ENCODE measurements at regions not wholly inside any gene's neighbourhood (a gene's known extent, or its start where the extent isn't known, plus 50 kb on each side); places are given as distances from the start of the nearest gene placed in this dataset.

GRCh38 chr15:36398212-36398611, 181.2 kb upstream of the CDIN1 start:
- H3K4me2 ChIP-seq (ENCODE audit: insufficient read depth, insufficient read length, low read length) = no peak overlapping the region
- no peak overlapping the region for H2BK12ac ChIP-seq (ENCODE audit: insufficient read length, low read depth, low read length)
- no peak overlapping the region for H3K18ac ChIP-seq (ENCODE audit: insufficient read length, low read depth, low read length)
- no peak overlapping the region for H4K8ac ChIP-seq (replicated peaks; ENCODE audit: insufficient read length, low read depth, low read length)
- no CpG with 5 or more reads among the region's 3 CpGs for WGBS (ENCODE audit: extremely low coverage, insufficient read length, low lambda C conversion rate)
- H2BK5ac ChIP-seq (ENCODE audit: insufficient read length, low read length) = no peak overlapping the region
- H2BK15ac ChIP-seq (ENCODE audit: low read depth, low read length) = no peak overlapping the region
- H3K4ac ChIP-seq (ENCODE audit: low read depth, low read length) = no peak overlapping the region
- no peak overlapping the region for H2BK20ac ChIP-seq (ENCODE audit: low read depth, low read length, poor library complexity, severe bottlenecking)
- Mint-ChIP-seq H3K27me3 (ENCODE audit: low read depth) (no peaks in the 10 kb centered on the region; the same call in 1 of the 2 replicates), H3K9me3 (no peaks in the 10 kb centered on the region; a peak in 1 of 5 replicates), H3K27ac (no peak overlapping the region), H3K4me3 (no peak overlapping the region), H3K4me1 (peaks cover 6 to 11% of the 10 kb centered on the region in 2 experiments), H3K36me3 (ENCODE audit: insufficient read depth in 1 of 3, low read depth in 3 of 3) (no peaks in the 10 kb centered on the region)
- H2BK120ac ChIP-seq (ENCODE audit: low read depth, low read length, poor library complexity, severe bottlenecking) = no peak overlapping the region
- DNase-seq = no peak
- TF ChIP-seq, protein P1, sequence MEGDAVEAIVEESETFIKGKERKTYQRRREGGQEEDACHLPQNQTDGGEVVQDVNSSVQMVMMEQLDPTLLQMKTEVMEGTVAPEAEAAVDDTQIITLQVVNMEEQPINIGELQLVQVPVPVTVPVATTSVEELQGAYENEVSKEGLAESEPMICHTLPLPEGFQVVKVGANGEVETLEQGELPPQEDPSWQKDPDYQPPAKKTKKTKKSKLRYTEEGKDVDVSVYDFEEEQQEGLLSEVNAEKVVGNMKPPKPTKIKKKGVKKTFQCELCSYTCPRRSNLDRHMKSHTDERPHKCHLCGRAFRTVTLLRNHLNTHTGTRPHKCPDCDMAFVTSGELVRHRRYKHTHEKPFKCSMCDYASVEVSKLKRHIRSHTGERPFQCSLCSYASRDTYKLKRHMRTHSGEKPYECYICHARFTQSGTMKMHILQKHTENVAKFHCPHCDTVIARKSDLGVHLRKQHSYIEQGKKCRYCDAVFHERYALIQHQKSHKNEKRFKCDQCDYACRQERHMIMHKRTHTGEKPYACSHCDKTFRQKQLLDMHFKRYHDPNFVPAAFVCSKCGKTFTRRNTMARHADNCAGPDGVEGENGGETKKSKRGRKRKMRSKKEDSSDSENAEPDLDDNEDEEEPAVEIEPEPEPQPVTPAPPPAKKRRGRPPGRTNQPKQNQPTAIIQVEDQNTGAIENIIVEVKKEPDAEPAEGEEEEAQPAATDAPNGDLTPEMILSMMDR (conservative IDR thresholded peaks at IDR 0.05) = no peak
- H3K4me1 ChIP-seq (ENCODE audit: insufficient read depth, low read length) = no peaks in the 10 kb centered on the region
- H3K79me1 ChIP-seq (ENCODE audit: insufficient read depth, low read depth, low read length, poor library complexity, severe bottlenecking) = no peaks in the 10 kb centered on the region
- no peak overlapping the region for H3K23ac ChIP-seq (ENCODE audit: insufficient read length, low read depth, low read length)
- no peak overlapping the region for H2AFZ ChIP-seq (ENCODE audit: low read length)
- H3K27me3 ChIP-seq (ENCODE audit: insufficient read depth, low read length) = no peaks in the 10 kb centered on the region
- no peak overlapping the region for H3T11ph ChIP-seq (ENCODE audit: low read length)
- H4K5ac ChIP-seq (ENCODE audit: insufficient read length, low read depth, low read length) = no peak overlapping the region
- H3K56ac ChIP-seq (ENCODE audit: insufficient read length, low read depth, low read length) = no peak overlapping the region
- H3K79me2 ChIP-seq (ENCODE audit: insufficient read depth, low read length) = no peaks in the 10 kb centered on the region
- H3K23me2 ChIP-seq (ENCODE audit: insufficient read length, low read depth, low read length, poor library complexity, severe bottlenecking) = no peaks in the 10 kb centered on the region
- no peaks in the 10 kb centered on the region for H4K20me1 ChIP-seq (ENCODE audit: control insufficient read depth, insufficient read depth, insufficient read length)
- no peak overlapping the region for H3K14ac ChIP-seq (ENCODE audit: insufficient read depth, low read length)
- H2AK5ac ChIP-seq (ENCODE audit: insufficient read length, low read length) = no peak overlapping the region
- no peak overlapping the region for H3K9ac ChIP-seq (ENCODE audit: extremely low read depth, insufficient read length, low read length)
- no peak overlapping the region for H4K91ac ChIP-seq (ENCODE audit: insufficient read length, low read depth, low read length)
- H3K9me3 ChIP-seq (ENCODE audit: control insufficient read depth, low read depth, low read length) = no peaks in the 10 kb centered on the region
- no peak overlapping the region for H3K27ac ChIP-seq (ENCODE audit: insufficient read length, low read depth, low read length)

Data from H9 (cell line).